A673 (cell line): ENCODE measurements at regions not wholly inside any gene's neighbourhood (a gene's known extent, or its start where the extent isn't known, plus 50 kb on each side); places are given as distances from the start of the nearest gene placed in this dataset.
"Not testable (repeated sequence)": the region's sequence is repeated elsewhere in the genome, so short reads cannot be mapped to it uniquely, and the experiment has no call there.

Experiments used
- BruUV-seq: library from RNA; stranded (reverse); fragments of 400-500 nt; replicated peaks from 2 replicates; lab custom pipeline; 2021; lab: Mats Ljungman, UMichigan
- CTCF ChIA-PET: fragments of 300-600 bp; sonication (Branson Sonifier 250); formaldehyde crosslinking; loops from one replicate; lab custom pipeline; 2022; ENCODE audit warnings: antibody characterized with exemption; lab: Charles Lee
- POLR2A ChIA-PET: fragments of 300-600 bp; sonication (Branson Sonifier 250); formaldehyde crosslinking; loops from one replicate; lab custom pipeline; 2022; ENCODE audit warnings: antibody characterized with exemption; ENCODE audit not compliant: low non-redundant PET; lab: Charles Lee
- DNase-seq: peaks from one replicate; pipeline ENCODE4 v3.0.0-alpha.2; 2015; ENCODE audit warnings: low spot score
- H3K27ac ChIP-seq: fragments of 200-600 bp; sonication (generic); 2 replicates; pipeline ENCODE4 v1.5.1; 2016; ENCODE audit warnings: mixed run types, low read depth, mild to moderate bottlenecking, mixed read lengths, antibody characterized with exemption, low read length; ENCODE audit not compliant: poor library complexity, severe bottlenecking
- H3K27me3 ChIP-seq: fragments of 200-600 bp; sonication (generic); replicated peaks from 2 replicates; pipeline ENCODE4 v1.6.1; 2017; ENCODE audit warnings: mixed run types, low read depth, mild to moderate bottlenecking, mixed read lengths, antibody characterized with exemption, low read length; ENCODE audit not compliant: insufficient read depth, poor library complexity
- H3K36me3 ChIP-seq: fragments of 200-600 bp; sonication (generic); 2 replicates; pipeline ENCODE4 v1.6.1; 2016; ENCODE audit warnings: mixed run types, mild to moderate bottlenecking, mixed read lengths, antibody characterized with exemption, low read length; ENCODE audit not compliant: insufficient read depth, poor library complexity, severe bottlenecking
- H3K4me1 ChIP-seq: fragments of 200-600 bp; sonication (generic); 2 replicates; pipeline ENCODE4 v1.6.1; 2017; ENCODE audit warnings: mixed run types, mild to moderate bottlenecking, mixed read lengths, antibody characterized with exemption, low read length; ENCODE audit not compliant: insufficient read depth, poor library complexity, severe bottlenecking
- H3K4me3 ChIP-seq: fragments of 200-600 bp; sonication (generic); 2 replicates; pipeline ENCODE4 v1.5.1; 2016; ENCODE audit warnings: low read depth, mixed run types, mild to moderate bottlenecking, mixed read lengths, low read length; ENCODE audit not compliant: poor library complexity, severe bottlenecking
- H3K9me3 ChIP-seq: fragments of 200-600 bp; sonication (generic); 2 replicates; pipeline ENCODE4 v1.6.1; 2016; ENCODE audit warnings: mixed run types, low read depth, mild to moderate bottlenecking, mixed read lengths, antibody characterized with exemption, low read length; ENCODE audit not compliant: poor library complexity, severe bottlenecking
- CTCF ChIP-seq: fragments of 300-800, 200-600 bp; sonication (generic); conservative IDR thresholded peaks from 2 replicates; pipeline ENCODE4 v1.5.1; 2017; ENCODE audit warnings: low read depth, mild to moderate bottlenecking, antibody characterized with exemption, low read length, moderate library complexity, mixed read lengths
- EZH2 ChIP-seq: fragments of 200-600 bp; sonication (generic); IDR thresholded peaks from 2 replicates; pipeline ENCODE4 v1.6.1; 2017; ENCODE audit warnings: borderline replicate concordance, low read depth, mild to moderate bottlenecking, mixed read lengths, antibody characterized with exemption, low read length; ENCODE audit not compliant: poor library complexity, severe bottlenecking
- intact Hi-C: fragments of 100-400 bp; cut with micrococcal nuclease; formaldehyde crosslinking; loops from one replicate; pipeline ENCODE4 v1.10.0; 2022; ENCODE audit not compliant: unreplicated experiment

DNA sequence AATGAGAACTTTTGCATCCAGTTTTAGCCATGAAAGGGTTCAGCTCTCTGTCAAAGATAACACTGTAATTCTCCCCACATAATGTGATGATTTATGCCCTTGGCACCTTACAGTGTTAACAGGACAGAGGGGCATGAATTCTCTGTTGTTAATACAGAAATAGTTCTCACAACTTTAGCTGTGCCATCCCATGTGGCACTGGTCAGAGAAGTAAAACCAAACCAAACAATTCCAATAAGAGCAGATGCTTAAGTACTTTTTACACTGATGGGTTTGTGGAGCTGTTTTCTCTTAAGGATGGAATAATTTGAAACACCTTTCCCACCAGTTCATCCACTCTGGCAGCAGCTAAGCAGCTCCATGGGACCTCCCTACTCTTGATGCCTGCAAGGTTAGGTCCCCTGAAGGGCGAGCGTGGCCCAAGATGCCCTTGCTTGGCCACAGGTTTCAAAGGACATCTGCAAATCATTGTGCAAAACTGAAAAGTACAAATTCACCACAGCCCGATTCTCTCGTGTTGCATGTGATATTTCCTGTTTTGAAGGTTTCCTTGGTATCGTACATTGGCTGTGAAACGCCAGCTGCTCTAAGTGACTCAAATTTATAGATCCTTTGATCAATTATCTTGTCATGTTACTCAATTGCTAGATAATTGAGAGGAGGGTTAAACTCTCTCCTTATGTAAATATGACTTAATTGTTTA is 82.5 kb upstream of the CREB5 start:
- POLR2A ChIA-PET = no interaction called here

DNA sequence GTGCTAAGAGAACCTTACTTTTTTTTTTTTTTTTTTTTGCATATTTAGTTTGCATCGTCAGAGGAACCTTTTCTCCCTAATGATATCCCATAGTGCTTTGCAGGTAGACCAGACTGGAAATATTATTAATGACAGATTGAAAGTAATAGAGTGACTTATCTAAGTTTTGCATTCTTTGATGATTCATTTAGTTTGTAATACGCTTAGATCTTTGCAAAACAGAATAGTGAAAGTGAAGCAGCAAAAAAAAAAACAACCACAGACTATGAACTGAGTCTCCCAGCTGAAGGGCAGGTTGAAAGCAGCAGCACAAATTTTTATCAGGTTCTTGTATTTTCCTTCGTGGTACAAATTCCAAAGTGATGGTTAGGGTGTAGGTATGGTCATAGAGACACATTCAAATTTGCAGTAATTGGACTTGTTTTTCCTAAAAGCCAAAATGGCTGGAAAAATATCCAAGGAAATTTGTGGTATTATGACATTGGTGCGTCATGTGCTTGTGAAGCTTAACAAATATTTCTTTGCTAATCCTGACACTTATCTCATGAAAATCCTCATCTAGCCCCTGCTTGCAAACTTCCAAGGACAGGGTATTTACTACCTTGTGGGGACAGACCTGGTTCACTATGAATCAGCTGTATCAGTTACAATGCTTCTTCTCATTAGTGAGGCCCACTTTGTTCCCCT is 81.8 kb upstream of the CREB5 start:
- no peak for TF ChIP-seq CTCF
- no peak for TF ChIP-seq EZH2
- Histone ChIP-seq H3K27ac (no peak overlapping the region), H3K27me3 (no peaks in the 10 kb centered on the region), H3K9me3 (no peaks in the 10 kb centered on the region), H3K36me3 (no peaks in the 10 kb centered on the region), H3K4me1 (no peaks in the 10 kb centered on the region), H3K4me3 (no peak overlapping the region)
- ChIA-PET CTCF (no interaction called here), POLR2A (no interaction called here)
- no peak for DNase-seq
- BruUV-seq = no TSS peak
- intact Hi-C loops = no loop called here

More for the DNA sequence above, 82.5 kb upstream of the CREB5 start:
- intact Hi-C loops = no loop called here
- BruUV-seq = no TSS peak
- Histone ChIP-seq H3K4me3 (no peak overlapping the region), H3K36me3 (no peaks in the 10 kb centered on the region), H3K9me3 (no peaks in the 10 kb centered on the region), H3K27me3 (no peaks in the 10 kb centered on the region), H3K27ac (no peak overlapping the region), H3K4me1 (no peaks in the 10 kb centered on the region)
- CTCF ChIA-PET = no interaction called here
- no peak for DNase-seq
- TF ChIP-seq CTCF = no peak
- no peak for TF ChIP-seq EZH2

GRCh38 chr7:28332046-28332445 is 80.3 kb upstream of the CREB5 start:
- CTCF ChIA-PET = no interaction called here
- intact Hi-C loops = no loop called here
- no TSS peak for BruUV-seq
- H3K27me3 ChIP-seq = no peaks in the 10 kb centered on the region
- H3K4me1 ChIP-seq = no peaks in the 10 kb centered on the region
- no peaks in the 10 kb centered on the region for H3K9me3 ChIP-seq
- no peaks in the 10 kb centered on the region for H3K36me3 ChIP-seq
- no peak overlapping the region for H3K27ac ChIP-seq
- POLR2A ChIA-PET = no interaction called here
- H3K4me3 ChIP-seq = no peak overlapping the region
- no peak for DNase-seq
- TF ChIP-seq CTCF (no peak), EZH2 (no peak)

DNA sequence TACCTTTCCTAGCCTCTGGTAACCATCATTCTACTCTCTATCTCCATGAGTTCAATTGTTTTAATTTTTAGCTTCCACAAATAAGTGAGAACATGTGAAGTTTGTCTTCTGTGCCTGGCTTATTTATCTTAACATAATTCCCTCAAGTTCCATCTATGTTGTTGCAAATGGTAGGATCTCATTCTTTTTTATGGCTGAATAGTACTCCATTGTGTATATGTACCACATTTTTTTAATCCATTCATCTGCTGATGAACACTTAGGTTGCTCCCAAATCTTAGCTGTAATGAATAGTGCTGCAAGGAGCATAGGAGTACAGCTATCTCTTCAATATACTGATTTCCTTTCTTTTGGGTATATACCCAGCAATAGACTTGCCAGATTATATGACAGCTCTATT is 78.8 kb upstream of the CREB5 start:
- H3K4me1 ChIP-seq, POLR2A ChIA-PET, CTCF ChIA-PET, intact Hi-C loops, H3K9me3 ChIP-seq, H3K36me3 ChIP-seq, DNase-seq, H3K27ac ChIP-seq, H3K27me3 ChIP-seq, H3K4me3 ChIP-seq, BruUV-seq: not testable (repeated sequence)
